Lung (tissue), 11 donors: ENCODE measurements at regions not wholly inside any gene's neighbourhood (a gene's known extent, or its start where the extent isn't known, plus 50 kb on each side); places are given as distances from the start of the nearest gene placed in this dataset.

Experiments used
- ATAC-seq: fragments of 200-7000 bp; cut with Tn5 transposase; one replicate; pipeline ENCODE4 v1.9.1; 2020; ENCODE audit warnings: moderate number of reproducible peaks; ENCODE audit not compliant: insufficient read depth, low FRiP score
- DNase-seq, 3 donors: peaks; one replicate each; pipeline ENCODE4 v3.0.0-alpha.2; 2013 to 2017
- H3K27ac ChIP-seq, 2 donors: one replicate each; pipeline ENCODE4 v1.5.1; 2013; ENCODE audit warnings: mild to moderate bottlenecking in 2 of 2, moderate library complexity in 2 of 2, control low read depth in 1 of 2, inconsistent platforms in 1 of 2, low read depth in 1 of 2, low read length in 1 of 2
- H3K27me3 ChIP-seq, 3 donors: one replicate each; pipeline ENCODE4 v1.5.1; 2013; ENCODE audit warnings: low read length in 2 of 3; ENCODE audit not compliant: control insufficient read depth in 3 of 3, insufficient read depth in 3 of 3
- H3K36me3 ChIP-seq, 4 donors: one replicate each; pipeline ENCODE4 v1.5.1; 2013; ENCODE audit warnings: low read length in 4 of 4, mild to moderate bottlenecking in 1 of 4, moderate library complexity in 1 of 4; ENCODE audit not compliant: control insufficient read depth in 4 of 4, insufficient read depth in 4 of 4
- H3K4me1 ChIP-seq, 5 donors: one replicate each; pipeline ENCODE4 v1.5.1; 2013; ENCODE audit warnings: low read length in 5 of 5, mild to moderate bottlenecking in 2 of 5, moderate library complexity in 1 of 5; ENCODE audit not compliant: control insufficient read depth in 5 of 5, insufficient read depth in 5 of 5
- H3K4me3 ChIP-seq: one replicate; pipeline ENCODE4 v1.5.1; 2013; ENCODE audit warnings: mild to moderate bottlenecking, control low read depth, moderate library complexity
- H3K9ac ChIP-seq, 2 donors: one replicate each; pipeline ENCODE4 v1.5.1; 2013; ENCODE audit warnings: low read length in 2 of 2, control low read depth in 1 of 2; ENCODE audit not compliant: insufficient read depth in 1 of 2
- H3K9me3 ChIP-seq, 4 donors: one replicate each; pipeline ENCODE4 v1.5.1; 2013; ENCODE audit warnings: low read length in 3 of 4, mild to moderate bottlenecking in 1 of 4, moderate library complexity in 1 of 4; ENCODE audit not compliant: control insufficient read depth in 4 of 4, insufficient read depth in 3 of 4
- CTCF ChIP-seq: IDR thresholded peaks from 2 replicates; pipeline ENCODE4 v1.5.1; 2012; ENCODE audit warnings: mild to moderate bottlenecking; ENCODE audit errors: control extremely low read depth, extremely low read depth
- WGBS, 2 donors: extraction: QIAGEN DNeasy Blood & Tissue Kit; methylation state at CpG; one replicate each; pipeline ENCODE4 v1.1.7; 2013; 5-methylcytosine and 5-hydroxymethylcytosine counted together
- donor health status: control.
- donor health status: control.
- donor health status: Bipolar disorder and iron deficiency.
- donor health status: healthy.
- donor health status: DM: yes; HTN: yes; CAD: no.

GRCh38 chrX:143935601-143936000 is 51.7 kb downstream of the UBE2NL start:
- no peak overlapping the region for H3K27ac ChIP-seq
- no peaks in the 10 kb centered on the region for H3K9me3 ChIP-seq
- H3K4me3 ChIP-seq: no peak overlapping the region
- DNase-seq (no peak), ATAC-seq (no peak)
- no peaks in the 10 kb centered on the region for H3K27me3 ChIP-seq
- no peaks in the 10 kb centered on the region for H3K36me3 ChIP-seq
- WGBS, 2 donors: 80 to 84% methylated on average over 3 of the region's 3 CpGs
- no peaks in the 10 kb centered on the region for H3K4me1 ChIP-seq
- no peak overlapping the region for H3K9ac ChIP-seq
- TF ChIP-seq CTCF: no peak

GRCh38 chrX:143940119-143940518 is 56.2 kb downstream of the UBE2NL start:
- Histone ChIP-seq H3K4me1 (no peaks in the 10 kb centered on the region), H3K4me3 (no peak overlapping the region), H3K9me3 (no peaks in the 10 kb centered on the region), H3K27me3 (no peaks in the 10 kb centered on the region), H3K9ac (no peak overlapping the region), H3K27ac (no peak overlapping the region), H3K36me3 (no peaks in the 10 kb centered on the region)
- DNase-seq: no peak
- 68 to 83% methylated on average over 5 of the region's 5 CpGs for WGBS, 2 donors
- no peak for TF ChIP-seq CTCF
- no peak for ATAC-seq

- H3K4me3 ChIP-seq: no peak overlapping the region
- peaks cover 0 to 6% (median 1%) of the 10 kb centered on the region in 4 donors for H3K9me3 ChIP-seq
- no peak overlapping the region for H3K27ac ChIP-seq
- H3K9ac ChIP-seq: no peak overlapping the region
- no peaks in the 10 kb centered on the region for H3K27me3 ChIP-seq
- DNase-seq: peak in 1 of 3 donors; percentile 6
- no peak for TF ChIP-seq CTCF
- H3K36me3 ChIP-seq: no peaks in the 10 kb centered on the region
- H3K4me1 ChIP-seq: no peaks in the 10 kb centered on the region
- WGBS, 2 donors: 65 to 66% methylated on average over 2 of the region's 2 CpGs
- no peak for ATAC-seq
Observed at GRCh38 chrX:143945171-143945570, 61.3 kb downstream of the UBE2NL start.

- WGBS, 2 donors: 70 to 87% methylated on average over 6 of the region's 6 CpGs
Observed at GRCh38 chrX:143964549-143964948, 80.7 kb downstream of the UBE2NL start.

More at GRCh38 chrX:143964549-143964948, 80.7 kb downstream of the UBE2NL start:
- no peak for TF ChIP-seq CTCF
- no peak overlapping the region for H3K27ac ChIP-seq
- DNase-seq (no peak), ATAC-seq (no peak)
- H3K9me3 ChIP-seq: no peaks in the 10 kb centered on the region
- no peaks in the 10 kb centered on the region for H3K4me1 ChIP-seq
- H3K36me3 ChIP-seq: no peaks in the 10 kb centered on the region
- H3K9ac ChIP-seq: no peak overlapping the region
- H3K27me3 ChIP-seq: no peaks in the 10 kb centered on the region
- no peak overlapping the region for H3K4me3 ChIP-seq
